ENCODE measurements at regions not wholly inside any gene's neighbourhood (a gene's known extent, or its start where the extent isn't known, plus 50 kb on each side); places are given as distances from the start of the nearest gene placed in this dataset.

DNA sequence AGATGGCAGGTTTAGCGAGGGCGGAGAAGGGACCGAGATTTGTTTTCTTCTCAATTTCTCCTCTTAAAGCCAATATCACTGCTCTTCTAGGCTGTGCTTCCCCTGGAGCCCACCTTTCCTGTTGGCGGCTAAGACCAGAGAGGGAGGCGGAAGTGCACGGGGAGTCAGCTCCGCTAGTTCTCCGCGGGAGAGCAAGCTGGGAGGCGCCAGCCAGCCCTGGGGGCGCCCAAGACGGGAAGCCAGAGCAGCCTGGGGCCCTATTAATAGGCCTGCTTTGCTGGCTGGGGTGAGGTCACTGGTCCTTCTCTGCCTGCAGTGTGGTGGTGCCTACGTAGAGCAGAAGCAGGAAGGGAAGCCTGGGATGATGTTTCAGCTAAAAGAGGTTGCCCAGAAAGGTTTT is 61.6 kb downstream of the LSM5 start:
- no peak for DNase-seq (ENCODE audit: low spot score)

DNA sequence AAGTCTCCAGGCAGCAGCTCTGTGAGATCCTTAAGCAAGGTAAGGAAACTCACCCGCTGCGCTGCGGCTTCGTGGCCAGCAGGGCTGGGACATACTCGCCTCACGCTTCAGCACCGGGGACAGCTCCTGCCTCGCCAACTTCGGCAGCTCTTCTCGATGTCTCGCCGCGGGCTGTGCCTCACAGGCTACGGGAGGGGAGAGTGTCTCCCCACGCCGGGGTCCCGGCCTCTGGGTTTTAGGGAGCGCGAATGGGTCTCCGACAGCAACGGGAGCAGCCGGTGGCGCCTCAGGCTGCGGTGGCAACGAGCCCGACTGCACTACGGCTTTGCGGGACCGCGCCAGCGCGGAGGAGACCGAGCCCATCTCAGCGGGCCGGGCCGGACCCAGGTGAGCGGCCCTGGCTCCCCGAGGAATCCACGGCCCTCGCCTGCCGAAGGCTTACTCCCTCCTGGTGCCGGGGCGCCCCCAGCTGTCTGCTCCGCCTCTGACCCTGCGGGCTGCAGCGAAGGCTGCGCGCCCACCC is 62.4 kb downstream of the LSM5 start:
- DNase-seq (ENCODE audit: low spot score) = no peak

DNA sequence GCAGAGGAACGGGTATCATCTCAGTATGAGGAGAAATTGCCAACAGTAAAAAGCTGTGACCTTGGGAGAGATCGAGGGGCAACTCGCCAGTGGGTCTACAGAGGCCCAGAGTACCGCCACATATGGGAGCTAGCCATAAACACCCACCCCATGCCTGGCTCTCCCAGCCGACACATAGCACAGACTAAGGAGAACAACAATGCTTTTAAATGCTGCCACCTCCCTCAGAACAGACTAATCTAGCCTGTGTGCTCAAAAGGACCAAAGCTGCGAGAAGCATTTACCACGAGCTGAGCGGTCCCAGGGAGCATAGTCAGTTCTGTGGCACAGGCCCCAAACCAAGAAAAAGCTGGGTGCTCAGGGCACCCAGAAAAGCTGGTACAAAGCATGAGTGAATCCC is 73.3 kb downstream of the LSM5 start:
- DNase-seq (ENCODE audit: low spot score) = no peak

DNA sequence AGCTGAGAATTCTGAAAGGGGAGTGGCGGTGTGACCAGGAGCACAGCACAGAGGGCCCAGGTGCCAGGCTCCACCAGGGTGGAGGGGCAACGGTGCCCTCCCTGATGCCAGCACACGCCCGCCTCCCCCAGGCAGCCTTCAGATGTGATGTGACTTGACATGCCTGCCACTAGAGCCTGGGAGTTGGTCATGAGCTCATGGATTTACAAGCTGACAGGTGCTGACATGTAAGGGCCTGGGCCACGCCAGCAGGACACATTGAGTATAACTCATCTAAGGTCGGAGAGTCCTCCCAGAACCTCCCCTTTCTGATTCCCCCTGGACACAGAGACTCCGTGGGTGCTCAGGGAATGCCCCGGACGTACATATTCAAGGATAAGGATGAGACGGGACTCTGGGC is 74.2 kb downstream of the LSM5 start:
- DNase-seq (ENCODE audit: low spot score) = no peak

DNA sequence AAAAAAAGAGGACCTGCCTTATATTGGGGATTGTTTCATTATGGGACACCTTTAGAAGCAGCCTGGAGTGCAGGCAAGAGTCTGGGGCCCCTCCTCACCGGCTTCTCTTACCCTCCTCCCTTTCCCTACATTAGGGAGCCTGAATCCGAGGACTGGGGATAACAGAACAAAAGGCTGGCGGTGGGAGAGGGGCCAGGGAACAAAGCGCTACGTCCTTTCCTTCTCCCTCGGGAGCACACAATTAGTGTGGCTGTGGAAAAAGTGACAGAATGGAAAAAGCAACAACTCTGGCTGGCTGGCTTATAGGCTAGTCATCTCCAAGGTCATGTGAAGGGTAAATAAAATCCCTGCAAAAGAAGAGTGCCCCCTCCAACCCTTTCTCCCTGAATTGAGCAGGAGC is 74.7 kb downstream of the LSM5 start:
- DNase-seq (ENCODE audit: low spot score) = no peak

DNA sequence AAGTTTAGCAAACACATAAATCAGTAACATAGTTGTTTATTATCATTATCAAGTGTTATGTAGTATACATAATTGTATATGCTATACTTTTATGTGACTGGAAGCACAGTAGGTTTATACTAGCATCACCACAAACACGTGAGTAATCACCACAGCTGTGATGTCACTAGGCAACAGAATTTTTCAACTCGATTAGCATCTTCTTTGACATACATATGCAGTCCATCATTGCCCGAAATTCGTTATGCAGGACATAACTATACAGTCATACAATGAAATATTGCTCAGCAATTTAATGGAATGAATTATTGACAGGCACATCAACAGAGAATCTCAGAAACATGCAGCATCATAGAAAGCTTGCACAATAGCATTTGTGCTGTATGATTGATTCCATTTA is 77.7 kb downstream of the LSM5 start:
- DNase-seq (ENCODE audit: low spot score) = no peak

DNA sequence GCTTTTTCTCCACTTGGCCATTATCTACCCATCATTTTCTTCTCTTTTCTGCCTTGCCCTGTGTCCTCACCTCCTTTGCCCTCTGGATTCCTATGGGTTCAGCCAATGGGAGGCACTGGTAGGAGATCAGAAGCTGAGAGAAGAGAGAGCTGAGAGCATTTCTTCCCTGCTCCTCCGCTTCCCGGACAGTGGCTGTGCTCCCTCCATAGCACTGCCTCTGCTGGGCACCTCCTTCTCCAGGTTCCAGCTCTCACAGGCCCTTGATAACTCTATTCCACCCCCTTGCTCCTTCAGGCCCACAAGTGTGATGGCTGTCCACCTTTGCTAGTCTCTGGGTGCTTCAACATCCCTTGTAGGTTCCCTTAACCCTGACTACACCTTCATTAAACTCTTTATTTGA is 79.6 kb downstream of the LSM5 start:
- DNase-seq (ENCODE audit: low spot score) = no peak

DNA sequence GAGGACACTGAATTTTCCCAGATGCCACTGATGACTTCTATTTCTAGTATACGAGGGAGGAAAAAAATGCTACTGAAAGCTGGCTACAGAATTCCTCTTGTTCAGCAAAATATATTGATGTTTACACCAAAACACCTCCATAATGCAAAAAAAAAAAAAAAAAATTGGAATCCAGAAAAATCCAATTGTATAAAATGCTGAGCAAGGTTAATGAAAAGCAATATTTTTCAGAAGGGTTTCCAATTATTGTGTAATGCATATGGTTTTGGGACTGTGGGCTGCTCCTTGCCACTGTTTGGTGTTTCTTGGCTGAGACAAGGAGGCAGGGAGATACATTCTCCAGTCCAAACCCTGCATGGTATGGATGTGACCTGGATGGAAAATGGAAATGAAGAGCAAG is 83.8 kb downstream of the LSM5 start:
- no peak for DNase-seq (ENCODE audit: low spot score)

DNA sequence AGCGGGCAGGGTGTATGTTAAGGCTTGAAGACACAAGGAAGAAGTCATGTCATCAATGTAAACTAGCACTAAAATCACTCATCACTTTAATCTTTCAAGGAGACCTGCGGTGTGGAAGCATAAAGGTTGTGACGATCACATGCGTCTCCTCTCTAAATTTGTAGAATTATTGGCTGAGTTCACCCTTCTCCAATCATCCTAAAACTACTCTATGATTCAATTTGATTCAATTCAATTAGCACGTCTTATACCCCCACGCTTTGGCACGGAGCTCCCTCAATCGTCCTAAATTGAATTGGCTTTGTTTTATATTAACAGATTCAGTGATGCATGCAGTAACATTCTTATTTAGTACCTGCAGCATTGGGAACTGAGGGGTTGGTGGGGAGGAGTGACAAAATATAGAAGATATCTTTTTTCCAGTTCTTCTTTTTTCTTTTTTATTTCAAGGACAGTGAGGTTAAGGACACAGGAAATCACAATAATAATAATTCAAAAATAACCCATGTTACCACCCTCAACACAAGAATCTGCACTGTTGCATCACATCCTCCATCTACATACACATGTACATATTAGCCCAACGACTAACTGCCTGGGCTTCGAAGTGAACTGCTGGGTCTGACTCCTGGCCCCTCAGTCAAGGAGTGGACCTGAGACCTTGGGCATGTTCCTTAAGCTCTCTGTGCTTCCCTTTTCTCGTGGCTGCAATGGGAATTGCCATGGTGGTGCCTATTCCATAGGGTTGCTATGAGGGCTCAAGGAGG is 86.5 kb downstream of the LSM5 start:
- no peak for DNase-seq (ENCODE audit: low spot score)

DNA sequence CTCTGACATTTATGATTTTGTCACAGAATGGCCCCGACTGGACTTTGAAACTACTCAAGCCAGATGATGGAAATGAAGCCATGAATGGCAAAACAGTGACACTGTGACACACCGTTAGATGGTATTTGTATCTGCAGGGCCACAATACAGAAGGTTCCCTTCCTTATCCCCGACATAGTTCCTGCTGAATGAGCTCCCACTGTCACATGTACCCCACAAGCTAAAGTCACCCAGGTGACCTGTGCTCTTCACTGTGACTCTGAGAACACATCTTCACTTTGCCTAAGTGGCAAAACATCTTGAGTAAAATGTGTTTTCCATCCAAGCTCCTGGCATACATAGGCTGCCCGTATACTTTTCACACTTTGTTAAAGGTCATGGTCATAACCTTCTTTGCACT is 89.5 kb downstream of the LSM5 start:
- no peak for DNase-seq (ENCODE audit: low spot score)

DNA sequence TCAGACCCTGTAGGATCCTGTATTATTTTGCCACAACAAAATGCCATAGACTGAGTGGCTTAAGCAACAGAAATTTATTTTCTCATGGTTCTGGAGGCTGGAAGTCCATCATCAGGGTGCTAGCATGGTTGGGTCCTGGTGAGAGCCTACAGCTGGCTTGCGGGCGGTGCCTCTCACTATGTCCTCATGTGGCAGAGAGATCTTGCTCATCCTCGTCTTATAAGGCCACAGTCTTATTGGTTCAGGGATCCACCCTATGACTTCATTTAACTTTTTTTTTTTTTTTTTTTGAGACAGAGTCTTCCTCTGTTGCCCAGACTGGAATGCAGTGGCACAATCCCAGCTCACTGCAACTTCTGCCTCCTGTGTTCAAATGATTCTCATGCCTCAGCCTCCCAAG is 90.9 kb downstream of the LSM5 start:
- DNase-seq (ENCODE audit: low spot score) = no peak

DNA sequence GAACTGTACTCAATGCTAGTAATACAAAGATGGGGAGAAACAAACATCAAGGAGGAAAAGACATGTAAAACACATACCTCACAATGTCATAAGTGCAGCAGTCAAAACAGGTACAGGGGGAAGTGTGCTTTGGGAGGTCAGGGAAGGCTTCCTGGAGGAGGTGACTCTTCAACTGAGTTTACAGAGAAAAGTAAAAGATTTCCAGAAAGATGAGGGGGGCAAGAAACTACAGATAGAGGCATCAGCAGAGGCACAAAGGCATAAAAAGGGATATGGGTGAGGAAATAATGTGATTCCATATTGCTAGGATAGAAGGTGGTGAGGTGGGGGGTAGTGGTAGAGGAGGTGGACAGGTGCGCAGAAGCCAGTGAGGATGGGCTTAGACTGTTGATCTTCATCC is 95.0 kb downstream of the LSM5 start:
- no peak for DNase-seq (ENCODE audit: low spot score)

DNA sequence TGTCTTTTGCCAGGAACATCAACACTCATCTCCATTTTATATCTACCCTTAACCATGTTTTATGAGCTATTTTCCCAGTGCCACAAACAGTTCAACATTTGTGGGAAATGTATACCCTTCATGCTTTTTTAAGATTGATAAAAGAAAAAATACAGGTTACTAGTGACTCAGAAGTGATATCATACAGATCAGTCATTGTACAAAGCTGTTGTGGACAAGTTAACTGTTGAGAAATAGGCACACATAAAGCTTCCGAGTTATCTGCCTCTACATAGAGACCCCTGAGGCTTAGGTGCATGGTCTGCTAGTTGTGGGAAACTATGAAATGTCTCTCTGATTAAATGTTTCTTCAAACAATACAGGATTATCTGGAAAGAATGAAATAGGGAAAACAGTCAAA is 96.3 kb downstream of the LSM5 start:
- no peak for DNase-seq (ENCODE audit: low spot score)

DNA sequence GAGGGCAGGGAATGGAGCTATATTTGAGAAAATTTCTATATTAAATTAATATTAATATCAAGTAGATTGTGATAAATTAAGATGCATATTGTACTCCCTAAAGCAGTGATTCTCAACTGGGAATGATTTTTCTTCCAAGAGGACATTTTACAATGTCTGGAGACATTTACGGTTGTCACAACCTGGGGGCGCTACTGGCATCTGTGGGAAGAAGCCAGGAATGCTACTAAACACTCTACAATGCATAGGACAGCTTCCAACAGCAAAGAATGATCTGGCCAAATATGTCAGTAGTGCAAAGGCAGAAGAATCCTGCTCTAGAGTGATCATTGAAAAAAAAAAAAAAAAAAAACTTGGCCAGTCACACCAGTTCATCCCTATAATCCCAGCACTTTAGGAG is 100.0 kb downstream of the LSM5 start:
- DNase-seq (ENCODE audit: low spot score) = no peak

DNA sequence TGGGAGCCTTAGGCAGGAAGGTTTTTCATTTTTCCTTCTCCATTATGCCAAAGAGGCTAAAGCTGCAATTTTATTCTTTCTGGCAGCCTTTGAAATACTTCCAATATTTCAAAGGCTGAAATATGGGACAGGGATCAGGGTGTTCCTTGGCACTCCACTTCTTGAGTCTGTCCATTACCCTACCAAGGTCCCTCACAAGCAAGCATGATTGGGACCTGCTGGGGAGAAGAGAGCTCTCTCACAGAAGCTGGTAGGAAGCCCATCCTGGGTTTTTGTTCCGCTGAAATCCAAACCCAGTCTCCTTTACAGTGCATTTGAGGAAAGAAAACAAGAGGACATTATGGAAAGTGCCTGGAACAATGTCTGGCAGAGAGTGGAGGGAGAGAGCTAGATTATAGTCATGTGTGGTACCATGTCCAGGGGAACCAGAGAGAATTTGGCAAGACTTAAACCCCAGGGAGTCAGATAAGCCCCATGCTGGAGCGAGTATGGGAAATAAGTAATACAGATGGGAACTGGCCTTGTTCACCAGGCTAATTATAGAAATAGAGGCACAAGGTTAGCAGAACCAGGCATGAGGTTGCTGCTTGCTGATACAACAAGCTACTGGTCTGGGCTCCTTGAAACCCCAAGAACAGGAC is 104.7 kb downstream of the LSM5 start:
- DNase-seq (ENCODE audit: low spot score) = no peak

DNA sequence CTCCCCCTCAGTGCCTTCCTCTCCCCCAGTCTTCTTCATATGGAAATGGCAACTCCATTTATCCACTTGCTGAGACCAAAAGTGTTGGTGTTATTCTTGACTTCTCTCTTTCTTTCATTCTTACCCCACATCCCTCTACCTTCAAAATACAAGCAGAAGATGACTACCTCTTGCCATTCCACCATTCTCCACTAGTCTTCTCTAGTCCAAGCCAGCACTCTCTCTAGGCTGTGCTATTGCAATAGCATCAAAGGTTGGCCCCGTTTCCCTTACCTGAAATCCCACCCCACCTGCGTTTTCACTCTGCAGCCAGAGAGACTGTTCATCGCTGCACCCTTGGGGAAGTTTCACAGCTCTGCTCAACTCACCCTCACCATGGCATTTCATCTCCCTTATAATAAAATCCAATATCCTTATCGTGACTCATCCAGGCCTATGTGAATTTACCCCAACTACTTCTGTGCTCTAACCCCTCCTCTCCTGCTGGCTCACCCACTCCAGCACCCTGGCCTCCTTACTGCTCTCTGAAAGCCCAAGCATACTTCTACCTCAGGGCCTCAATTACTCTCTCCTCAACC is 109.1 kb downstream of the LSM5 start:
- peak; percentile 21 for DNase-seq (ENCODE audit: low spot score)

DNA sequence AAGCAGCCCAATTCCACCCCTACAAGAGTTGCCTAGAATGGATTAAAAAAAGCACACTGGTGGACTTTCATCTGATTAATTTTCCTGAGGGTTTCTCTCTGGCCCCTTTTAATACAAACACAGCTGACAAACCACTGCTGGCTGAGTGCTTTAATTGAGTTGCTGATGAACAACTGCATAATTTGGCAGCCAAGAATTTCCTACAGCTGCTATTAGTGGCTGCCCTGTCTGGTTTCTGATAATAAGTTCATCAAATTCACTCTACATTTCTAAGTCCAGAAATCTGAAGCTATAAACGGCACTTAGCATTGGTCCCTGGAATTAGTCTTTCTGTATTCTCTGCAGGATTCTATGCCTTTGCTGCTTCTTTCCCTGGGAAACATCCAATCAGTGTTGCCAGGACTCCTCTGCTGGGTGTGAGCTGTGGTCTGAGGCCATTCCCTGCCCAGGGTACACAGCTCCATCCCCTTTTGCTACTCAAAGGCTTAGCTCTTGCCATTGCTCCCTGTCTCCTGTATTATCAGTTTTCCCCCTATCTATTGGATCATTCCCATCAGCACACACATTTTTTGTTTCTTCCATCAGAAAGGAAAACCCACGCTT is 110.6 kb downstream of the LSM5 start:
- no peak for DNase-seq (ENCODE audit: low spot score)

DNA sequence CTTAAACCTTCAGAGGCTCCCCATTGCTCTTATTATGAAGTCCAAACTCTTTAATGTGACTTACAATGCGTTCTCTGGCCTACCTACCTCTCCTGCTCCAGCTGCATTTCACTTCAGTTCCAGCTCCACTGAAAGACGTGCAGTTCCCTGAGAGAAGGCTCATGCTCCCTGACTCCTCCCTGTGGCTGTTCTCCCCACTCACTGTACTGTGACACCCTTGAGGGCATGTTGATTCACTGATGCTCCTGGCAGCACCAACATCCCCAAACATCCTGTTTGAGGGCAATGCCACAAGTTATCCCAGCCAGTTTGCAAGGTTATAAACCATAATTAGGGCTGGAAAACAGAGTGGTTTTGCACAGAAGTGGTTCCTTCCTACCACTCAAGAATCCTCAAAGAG is 111.2 kb downstream of the LSM5 start:
- no peak for DNase-seq (ENCODE audit: low spot score)

DNA sequence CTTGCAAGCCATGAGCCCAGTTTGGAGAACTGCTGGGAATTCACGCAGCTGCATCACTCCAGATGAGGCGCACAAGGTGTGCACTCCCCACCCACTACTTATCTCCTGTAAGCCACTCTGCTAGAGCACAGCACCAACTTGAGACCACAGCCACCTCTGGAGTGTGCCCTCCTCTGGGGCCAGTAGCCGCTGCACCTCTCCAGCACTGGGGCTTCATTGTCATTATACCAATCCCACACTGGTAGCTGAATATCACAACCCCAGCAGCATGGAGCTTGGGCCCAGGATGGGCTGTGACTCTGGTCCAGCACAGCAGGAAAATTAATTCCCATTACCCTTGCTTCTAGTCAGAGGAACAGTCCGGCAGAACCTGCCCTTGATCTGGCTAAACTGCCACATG is 125.6 kb downstream of the LSM5 start:
- DNase-seq (ENCODE audit: low spot score) = no peak

DNA sequence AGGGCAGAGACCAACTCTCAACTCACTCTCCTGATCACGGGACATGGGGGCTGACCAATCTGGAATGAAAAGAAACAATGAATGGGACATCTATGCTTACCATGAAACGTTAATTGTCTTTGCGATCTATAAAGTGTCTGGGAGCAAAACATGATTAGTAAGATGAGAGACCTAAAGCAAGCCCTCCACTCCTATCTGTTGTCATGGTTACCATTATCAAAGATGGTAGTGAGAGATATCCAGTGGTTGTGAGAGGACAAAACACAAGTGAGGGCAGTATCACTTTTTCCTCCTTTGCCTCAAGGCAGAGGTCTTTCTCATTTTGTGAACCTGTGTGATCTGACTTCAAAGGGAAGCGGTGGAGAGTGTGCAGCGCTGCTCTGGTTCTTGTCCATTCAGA is 130.1 kb downstream of the LSM5 start:
- DNase-seq (ENCODE audit: low spot score) = no peak

DNA sequence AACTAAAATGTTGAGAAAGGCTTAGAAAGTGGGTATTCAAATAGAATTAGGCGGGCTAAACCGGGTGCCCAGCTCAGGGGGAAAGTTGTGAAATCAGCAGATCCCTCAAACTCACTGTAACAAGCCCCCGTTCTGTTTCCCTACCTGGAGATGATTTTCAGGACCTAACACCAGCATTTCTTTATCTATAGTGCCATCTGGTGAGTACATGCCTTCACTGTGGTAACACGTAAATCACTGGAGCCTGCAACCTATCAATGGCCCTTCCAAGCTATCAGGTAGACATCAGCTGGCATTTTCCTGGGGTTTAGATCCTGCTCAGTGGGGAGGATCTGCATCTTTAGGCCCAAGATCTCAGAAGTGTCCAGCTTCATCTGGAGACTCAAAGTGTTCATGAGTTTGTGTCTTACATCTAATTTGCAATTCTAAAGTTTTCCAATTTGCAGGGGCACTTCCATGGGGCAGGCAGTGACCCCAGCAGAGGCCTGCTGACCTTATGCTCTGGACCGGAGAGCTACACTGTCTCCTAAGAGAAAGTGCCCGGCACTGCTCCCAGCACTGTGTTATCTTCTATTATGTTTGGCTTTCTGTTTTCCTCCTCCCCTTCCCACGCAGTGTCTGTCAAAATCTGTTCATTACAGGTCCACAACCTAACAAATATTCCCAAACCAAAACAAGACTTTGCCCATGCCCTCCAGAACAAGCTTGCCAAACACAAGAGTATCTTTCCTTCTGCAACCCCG is 132.5 kb downstream of the LSM5 start:
- peak; percentile 62 for DNase-seq (ENCODE audit: low spot score)

DNA sequence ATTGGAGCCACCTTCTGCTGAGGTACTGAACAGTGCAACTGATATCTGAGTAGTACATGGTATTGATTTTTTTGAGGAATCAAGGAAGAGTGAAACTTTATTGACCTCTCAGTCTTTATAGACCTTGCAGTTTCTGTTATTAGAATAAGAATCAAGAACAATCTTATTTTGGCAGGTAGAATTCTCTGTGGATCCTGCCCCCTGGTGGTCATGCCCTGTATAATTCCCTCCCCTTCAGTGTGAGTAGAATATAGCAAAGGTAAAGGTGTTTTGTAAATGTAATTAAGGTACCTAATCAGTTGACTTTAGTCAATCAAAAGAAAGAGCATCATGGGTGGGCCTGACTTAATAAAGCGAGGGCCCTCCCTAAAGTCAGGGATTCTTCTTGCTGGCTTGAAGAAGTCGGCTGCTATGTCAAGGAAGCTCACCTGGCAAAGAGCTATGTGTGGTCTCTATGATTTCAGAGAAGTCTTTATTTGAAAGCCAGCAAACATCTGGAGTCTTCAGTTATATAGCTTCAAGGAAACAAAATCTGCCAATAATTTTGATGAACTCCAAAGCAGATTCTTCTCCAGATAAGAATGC is 142.8 kb downstream of the LSM5 start:
- DNase-seq (ENCODE audit: low spot score) = peak; percentile 36

Data from SW480 (cell line).